Heart left ventricle (tissue), 16 donors: ENCODE measurements at regions not wholly inside any gene's neighbourhood (a gene's known extent, or its start where the extent isn't known, plus 50 kb on each side); places are given as distances from the start of the nearest gene placed in this dataset.

Experiments used
- ATAC-seq, 4 donors: fragments of 200-7000 bp; cut with Tn5 transposase; one replicate each; pipeline ENCODE4 v1.9.1; 2020 to 2022; ENCODE audit warnings: moderate library complexity in 4 of 4, mild to moderate bottlenecking in 3 of 4, moderate number of reproducible peaks in 1 of 4
- DNase-seq, 5 donors: peaks; one replicate each; pipeline ENCODE4 v3.0.0-alpha.2; 2020
- H3K27ac ChIP-seq, 12 donors: fragments of 200-600 bp; sonication (generic) in 4 of 12; one replicate each; pipeline versions ENCODE4 v1.5.0 to v1.8.0; 2016 to 2022; ENCODE audit warnings: mild to moderate bottlenecking in 2 of 12
- H3K27me3 ChIP-seq, 9 donors: fragments of 200-600 bp; sonication (generic) in 2 of 9; one replicate each; pipeline versions ENCODE4 v1.5.1 to v1.8.0; 2016 to 2022; ENCODE audit warnings: mild to moderate bottlenecking in 3 of 9
- H3K36me3 ChIP-seq, 9 donors: fragments of 200-600 bp; sonication (generic) in 2 of 9; one replicate each; pipeline versions ENCODE4 v1.5.0 to v1.8.0; 2018 to 2022; ENCODE audit warnings: mild to moderate bottlenecking in 2 of 9
- H3K4me1 ChIP-seq, 12 donors: fragments of 200-600 bp; sonication (generic) in 4 of 12; one replicate each; pipeline versions ENCODE4 v1.5.0 to v1.8.0; 2016 to 2022; ENCODE audit warnings: mild to moderate bottlenecking in 3 of 12
- H3K4me3 ChIP-seq, 12 donors: fragments of 200-600 bp; sonication (generic) in 4 of 12; one replicate each; pipeline versions ENCODE4 v1.5.0 to v1.8.0; 2017 to 2022; ENCODE audit warnings: mild to moderate bottlenecking in 9 of 12, moderate library complexity in 4 of 12
- H3K9me3 ChIP-seq, 12 donors: fragments of 200-600 bp; sonication (generic) in 4 of 12; one replicate each; pipeline versions ENCODE4 v1.5.0 to v1.8.0; 2016 to 2022; ENCODE audit warnings: mild to moderate bottlenecking in 1 of 12
- POLR2A ChIP-seq, 2 donors: fragments of 450-650 bp; IDR thresholded peaks; one replicate each; pipeline ENCODE4 v1.6.1; 2017; ENCODE audit warnings: antibody characterized with exemption in 2 of 2, mild to moderate bottlenecking in 2 of 2, moderate library complexity in 2 of 2
- WGBS, 4 donors: extraction: QIAGEN DNeasy Blood & Tissue Kit in 2 of 4; methylation state at CpG; one replicate each; pipeline versions ENCODE4 v1.1.5 to v1.1.7; 2013 to 2018; 5-methylcytosine and 5-hydroxymethylcytosine counted together
- intact Hi-C, 10 donors: fragments of 100-400 bp; cut with DNase I; formaldehyde crosslinking; loops; one replicate each; pipeline versions ENCODE4 v1.11.1 to v1.14.2; 2022
- TF ChIP-seq, protein P1 (sequence below), 12 donors: fragments of 200-600 bp; sonication (generic) in 4 of 12; IDR thresholded peaks; one replicate each; pipeline versions ENCODE4 v1.5.0 to v1.8.0; 2018 to 2022; ENCODE audit warnings: antibody characterized with exemption in 12 of 12, mild to moderate bottlenecking in 5 of 12
- donor health status: ischemic (EF 13 %, LVEDD 7.1; RV severe dilation, severe dysfunction).
- donor health status: healthy with polysubstance abuse.
- donor health status: DM: no; HTN: yes; CAD: no.
- donor health status: DM: no; HTN: no; CAD: no.
- donor health status: ischemic (EF 25% LVEDD 6.9; RV normal size, moderate dysfunction).
- donor health status: ischemic (EF 25% LVEDD 5.7; RV mildly dilated, moderate dysfunction).
- donor health status: healthy.
- donor health status: DM: yes; HTN: yes; CAD: no.
- donor health status: ischemic (EF 35%, LVEDD 5.7; RV mildly dilated, moderate dysfunction).
- donor health status: nonischemic (EF 11% LVEDD 7.7; RV severe dilation, severe dysfunction).
- donor health status: DM: yes; HTN: yes; CAD: no.
- donor health status: PGD.
- donor health status: ischemic (EF 29% LVEDD 5.4; RV normal size, mild dysfunction).
- donor health status: nonischemic (EF 23%, LVEDD 6.1; RV moderate dilation, normal function).

- ATAC-seq (no peak), DNase-seq (no peak)
- intact Hi-C loops, result no loop called here
- TF ChIP-seq POLR2A (IDR thresholded peaks at IDR 0.05), result no peak
- TF ChIP-seq, protein P1, sequence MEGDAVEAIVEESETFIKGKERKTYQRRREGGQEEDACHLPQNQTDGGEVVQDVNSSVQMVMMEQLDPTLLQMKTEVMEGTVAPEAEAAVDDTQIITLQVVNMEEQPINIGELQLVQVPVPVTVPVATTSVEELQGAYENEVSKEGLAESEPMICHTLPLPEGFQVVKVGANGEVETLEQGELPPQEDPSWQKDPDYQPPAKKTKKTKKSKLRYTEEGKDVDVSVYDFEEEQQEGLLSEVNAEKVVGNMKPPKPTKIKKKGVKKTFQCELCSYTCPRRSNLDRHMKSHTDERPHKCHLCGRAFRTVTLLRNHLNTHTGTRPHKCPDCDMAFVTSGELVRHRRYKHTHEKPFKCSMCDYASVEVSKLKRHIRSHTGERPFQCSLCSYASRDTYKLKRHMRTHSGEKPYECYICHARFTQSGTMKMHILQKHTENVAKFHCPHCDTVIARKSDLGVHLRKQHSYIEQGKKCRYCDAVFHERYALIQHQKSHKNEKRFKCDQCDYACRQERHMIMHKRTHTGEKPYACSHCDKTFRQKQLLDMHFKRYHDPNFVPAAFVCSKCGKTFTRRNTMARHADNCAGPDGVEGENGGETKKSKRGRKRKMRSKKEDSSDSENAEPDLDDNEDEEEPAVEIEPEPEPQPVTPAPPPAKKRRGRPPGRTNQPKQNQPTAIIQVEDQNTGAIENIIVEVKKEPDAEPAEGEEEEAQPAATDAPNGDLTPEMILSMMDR (IDR thresholded peaks at IDR 0.05), result no peak
- no peaks in the 10 kb centered on the region for H3K27me3 ChIP-seq
- no peaks in the 10 kb centered on the region for H3K36me3 ChIP-seq
- no peak overlapping the region for H3K27ac ChIP-seq
- no peak overlapping the region for H3K4me3 ChIP-seq
- H3K4me1 ChIP-seq, result peaks cover 0 to 4% (median 0%) of the 10 kb centered on the region in 12 donors
- 66 to 83% (median 74%) methylated on average over 2 of the region's 2 CpGs for WGBS, 4 donors
- H3K9me3 ChIP-seq, result no peaks in the 10 kb centered on the region
Observed at GRCh38 chr9:108336575-108336974, 519.2 kb downstream of the ACTL7B start.

GRCh38 chr9:108333530-108333983 is 522.2 kb downstream of the ACTL7B start:
- no peak for TF ChIP-seq POLR2A (IDR thresholded peaks at IDR 0.05)
- TF ChIP-seq, protein P1 (IDR thresholded peaks at IDR 0.05), result no peak
- Histone ChIP-seq H3K27me3 (no peaks in the 10 kb centered on the region), H3K4me3 (no peak overlapping the region), H3K9me3 (peaks cover 0 to 9% (median 3%) of the 10 kb centered on the region in 12 donors), H3K36me3 (no peaks in the 10 kb centered on the region), H3K27ac (no peak overlapping the region), H3K4me1 (peaks cover 0 to 4% (median 0%) of the 10 kb centered on the region in 12 donors)
- ATAC-seq, result peak in 2 of 4 donors; percentile 59
- DNase-seq, result no peak
- WGBS, 4 donors, result 0 to 54% (median 38%) methylated on average over 1 of the region's 1 CpG
- intact Hi-C loops, result no loop called here

DNA sequence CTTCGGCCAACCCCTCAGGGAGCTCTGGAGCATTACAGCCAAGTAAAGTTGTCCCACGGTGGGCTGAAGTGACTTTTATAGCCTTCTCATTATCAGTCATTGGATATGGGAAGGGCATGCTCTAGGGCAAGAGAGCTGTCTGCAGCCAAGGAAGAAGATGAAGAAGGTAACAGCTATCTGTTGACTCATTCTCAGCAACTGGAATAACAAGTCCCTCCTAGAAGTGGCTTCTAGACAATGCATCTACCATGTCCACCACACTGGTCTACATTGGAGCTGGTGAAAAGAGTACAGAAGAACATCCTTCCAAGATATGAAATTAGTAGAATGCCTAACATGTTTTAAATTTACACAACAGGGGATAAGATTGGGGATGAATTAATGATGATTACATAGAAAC is 524.2 kb downstream of the ACTL7B start:
- Histone ChIP-seq H3K36me3 (no peaks in the 10 kb centered on the region), H3K27ac (no peak overlapping the region), H3K4me3 (no peak overlapping the region), H3K9me3 (peaks cover 0 to 28% (median 19%) of the 10 kb centered on the region in 12 donors), H3K27me3 (no peaks in the 10 kb centered on the region), H3K4me1 (peaks cover 0 to 4% (median 0%) of the 10 kb centered on the region in 12 donors)
- intact Hi-C loops, result no loop called here
- WGBS, 4 donors, result 78 to 87% (median 85%) methylated on average over 2 of the region's 2 CpGs
- DNase-seq (no peak), ATAC-seq (no peak)
- no peak for TF ChIP-seq POLR2A (IDR thresholded peaks at IDR 0.05)
- TF ChIP-seq, protein P1 (IDR thresholded peaks at IDR 0.05), result no peak

- no peak for ATAC-seq
- peaks cover 0 to 40% (median 24%) of the 10 kb centered on the region in 12 donors for H3K9me3 ChIP-seq
- no peaks in the 10 kb centered on the region for H3K27me3 ChIP-seq
- intact Hi-C loops, result no loop called here
- H3K4me1 ChIP-seq, result no peaks in the 10 kb centered on the region
- H3K4me3 ChIP-seq, result no peak overlapping the region
- DNase-seq, result no peak
- TF ChIP-seq, protein P1 (IDR thresholded peaks at IDR 0.05), result no peak
- TF ChIP-seq POLR2A (IDR thresholded peaks at IDR 0.05), result no peak
- no peaks in the 10 kb centered on the region for H3K36me3 ChIP-seq
- no peak overlapping the region for H3K27ac ChIP-seq
- 44 to 67% (median 66%) methylated on average over 1 of the region's 1 CpG for WGBS, 4 donors
Observed at GRCh38 chr9:108325406-108325805, 530.4 kb downstream of the ACTL7B start.
